ENCODE measurements at regions not wholly inside any gene's neighbourhood (a gene's known extent, or its start where the extent isn't known, plus 50 kb on each side); places are given as distances from the start of the nearest gene placed in this dataset.

DNA sequence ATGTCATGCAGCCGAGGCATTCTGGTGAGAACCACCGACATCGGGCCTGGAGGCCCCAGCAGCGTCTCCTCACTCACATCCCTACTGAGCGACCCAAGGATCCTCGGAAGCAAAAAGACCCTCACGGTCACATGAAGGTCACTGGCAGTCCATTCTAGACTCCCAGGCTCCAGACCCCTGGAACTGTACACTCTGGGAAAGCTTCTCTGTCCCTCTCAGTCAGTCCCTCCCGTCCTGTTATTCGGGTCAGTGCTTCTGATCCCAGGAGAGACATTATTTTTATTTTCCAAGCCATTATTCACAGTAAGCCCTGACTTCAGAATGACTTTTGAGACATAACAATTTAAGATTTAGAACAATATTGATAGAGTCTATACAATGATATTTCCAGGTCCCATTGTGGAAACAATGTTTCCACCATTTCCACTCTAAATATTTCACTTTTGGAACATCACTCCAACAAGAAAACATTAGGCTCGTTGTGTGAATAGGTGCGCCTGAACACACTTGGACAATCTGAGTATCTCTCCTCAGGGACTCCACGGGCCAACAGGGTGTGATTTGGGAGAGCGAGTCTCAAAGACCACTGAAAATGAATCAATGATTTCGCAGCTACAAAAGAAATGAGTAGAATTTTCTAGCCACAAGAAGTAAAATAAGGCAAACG, 199.7 kb downstream of the SOD2 start:
- intact Hi-C loops (cut with DNase I): no loop called here
- no peak for DNase-seq (ENCODE audit: low spot score)

GRCh38 chr6:159490298-159490937, 202.6 kb downstream of the SOD2 start:
- intact Hi-C loops (cut with DNase I): no loop called here
- no peak for DNase-seq (ENCODE audit: low spot score)

DNA sequence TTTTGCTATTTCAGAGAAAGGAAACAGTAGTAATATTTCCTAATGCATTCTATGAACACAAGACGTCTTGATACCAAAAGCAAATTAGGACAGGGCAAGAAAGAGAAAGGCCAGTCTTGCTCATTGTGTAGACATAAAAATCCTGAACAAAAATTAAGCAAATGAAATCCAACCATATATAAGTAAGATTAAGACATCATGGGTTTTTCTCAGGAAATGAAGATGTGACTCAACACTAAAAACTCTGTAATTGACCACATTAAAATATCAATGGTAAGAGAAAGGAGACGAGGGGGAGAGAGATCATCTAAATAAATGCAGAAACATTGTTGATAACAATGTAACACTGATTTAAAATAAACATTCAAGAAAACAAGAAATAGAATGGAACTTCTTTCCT, 205.4 kb downstream of the SOD2 start:
- no peak for DNase-seq (ENCODE audit: low spot score)
- intact Hi-C loops (cut with DNase I): no loop called here

GRCh38 chr6:159483259-159483658, 209.8 kb downstream of the SOD2 start:
- intact Hi-C loops (cut with DNase I): no loop called here
- DNase-seq (ENCODE audit: low spot score): no peak

DNA sequence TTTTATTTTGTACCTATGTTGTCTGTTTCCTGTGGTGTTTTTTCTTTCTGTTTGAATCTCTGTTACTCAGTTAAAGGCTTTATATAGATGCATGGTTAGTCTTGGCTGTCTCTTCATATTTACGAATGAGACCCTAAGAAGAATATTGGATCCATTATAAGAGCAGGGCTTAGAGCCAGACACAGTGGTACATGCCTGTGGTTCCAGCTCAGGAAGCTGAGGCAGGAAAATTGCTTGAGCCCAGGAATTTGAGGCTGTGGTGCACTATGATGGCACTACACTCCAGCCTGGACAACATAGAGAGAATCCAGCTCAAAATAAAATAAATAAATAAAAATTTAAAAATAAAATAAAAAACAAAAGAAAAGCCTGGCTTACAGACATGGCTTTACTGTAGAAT, 211.1 kb downstream of the SOD2 start:
- intact Hi-C loops (cut with DNase I): no loop called here
- no peak for DNase-seq (ENCODE audit: low spot score)

DNA sequence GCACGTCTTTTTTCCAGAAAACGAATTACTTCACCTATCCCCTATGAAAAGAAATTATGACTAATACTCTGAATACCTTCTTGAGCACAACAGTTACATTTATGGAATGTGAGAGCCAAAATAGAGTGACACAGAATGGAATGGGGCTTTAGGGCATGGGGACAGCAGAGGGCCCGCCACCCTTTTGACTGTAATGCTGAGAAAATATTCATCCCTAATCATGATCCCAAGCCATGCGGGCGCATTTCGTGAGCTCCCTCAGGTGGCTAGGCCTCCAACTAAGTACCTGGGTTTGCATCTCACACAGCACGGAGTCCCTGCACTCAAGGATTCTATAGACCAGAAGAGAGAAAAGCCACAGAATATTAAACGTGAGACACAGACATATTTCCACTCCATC, 212.6 kb downstream of the SOD2 start:
- no peak for DNase-seq (ENCODE audit: low spot score)
- intact Hi-C loops (cut with DNase I): no loop called here

- intact Hi-C loops (cut with DNase I): no loop called here
These were observed 213.9 kb downstream of the SOD2 start for GRCh38 chr6:159479146-159479545.

DNA sequence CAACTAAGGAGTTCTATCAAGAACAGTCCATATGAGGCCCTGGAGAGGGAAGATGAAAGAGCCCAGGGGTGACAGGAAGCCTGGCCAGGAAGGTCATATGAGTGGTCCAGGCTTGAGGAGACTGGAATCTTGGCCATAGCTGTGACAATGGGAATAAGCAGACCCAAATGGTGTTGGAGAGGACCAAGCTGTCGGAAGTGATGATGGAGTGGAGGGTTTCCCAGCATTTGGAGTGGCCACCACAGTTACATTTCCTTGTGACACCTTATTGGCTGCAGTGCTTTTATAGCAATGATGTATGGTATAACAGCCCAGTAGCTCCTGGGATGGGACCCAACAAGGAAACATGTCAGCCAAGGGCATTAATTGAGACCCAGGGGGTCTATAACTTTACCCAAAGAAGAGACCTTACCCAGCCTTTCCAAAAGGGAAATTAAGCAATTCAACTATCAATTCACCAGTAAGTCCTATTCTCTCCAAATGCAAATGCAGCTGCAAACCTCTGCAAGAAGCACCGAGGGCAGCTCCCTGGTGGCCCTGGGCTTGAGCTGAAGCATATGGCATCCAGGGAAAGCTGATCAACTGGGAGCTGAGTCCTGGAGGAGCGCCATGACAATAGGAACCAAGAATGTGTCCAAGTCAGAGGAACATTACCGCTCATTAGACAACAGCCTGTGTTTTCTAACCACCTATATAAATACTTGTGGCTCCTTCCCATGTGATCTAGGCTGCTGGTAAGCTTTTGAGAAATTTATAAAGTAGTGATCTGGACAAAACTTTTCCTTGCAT, 219.4 kb downstream of the SOD2 start:
- DNase-seq (ENCODE audit: low spot score): no peak
- intact Hi-C loops (cut with DNase I): no loop called here

More at GRCh38 chr6:159479146-159479545, 213.9 kb downstream of the SOD2 start:
- DNase-seq (ENCODE audit: low spot score): no peak

- no peak for DNase-seq (ENCODE audit: low spot score)
These were observed 222.6 kb downstream of the SOD2 start for GRCh38 chr6:159470397-159470796.

DNA sequence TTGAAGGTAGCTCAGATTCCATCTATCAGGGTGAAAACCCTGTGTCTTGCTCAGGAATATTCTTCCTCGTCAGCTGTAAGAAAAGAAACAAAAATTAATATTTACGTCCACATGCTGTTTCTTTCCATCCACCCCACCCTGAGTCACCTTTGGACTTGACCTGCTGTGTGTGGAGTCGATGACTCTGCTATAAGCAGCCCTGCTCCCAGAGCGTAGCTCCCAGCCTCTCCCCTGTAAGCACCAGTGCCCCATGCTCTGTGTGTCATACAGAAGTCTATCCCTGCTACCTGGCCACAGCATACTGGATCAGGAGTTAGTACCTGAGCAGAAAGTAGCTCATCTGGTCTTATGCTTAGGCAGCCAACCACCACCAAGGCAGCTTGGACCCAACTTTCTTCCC, 223.6 kb downstream of the SOD2 start:
- intact Hi-C loops (cut with DNase I): no loop called here
- no peak for DNase-seq (ENCODE audit: low spot score)

More at GRCh38 chr6:159470397-159470796, 222.6 kb downstream of the SOD2 start:
- intact Hi-C loops (cut with DNase I): no loop called here

- intact Hi-C loops (cut with DNase I): no loop called here
- DNase-seq (ENCODE audit: low spot score): no peak
These were observed 224.0 kb downstream of the SOD2 start for GRCh38 chr6:159468994-159469393.

- DNase-seq (ENCODE audit: low spot score): no peak
- intact Hi-C loops (cut with DNase I): no loop called here
These were observed 225.5 kb downstream of the SOD2 start for GRCh38 chr6:159467473-159468041.

GRCh38 chr6:159466926-159467325, 226.1 kb downstream of the SOD2 start:
- intact Hi-C loops (cut with DNase I): no loop called here
- DNase-seq (ENCODE audit: low spot score): no peak

DNA sequence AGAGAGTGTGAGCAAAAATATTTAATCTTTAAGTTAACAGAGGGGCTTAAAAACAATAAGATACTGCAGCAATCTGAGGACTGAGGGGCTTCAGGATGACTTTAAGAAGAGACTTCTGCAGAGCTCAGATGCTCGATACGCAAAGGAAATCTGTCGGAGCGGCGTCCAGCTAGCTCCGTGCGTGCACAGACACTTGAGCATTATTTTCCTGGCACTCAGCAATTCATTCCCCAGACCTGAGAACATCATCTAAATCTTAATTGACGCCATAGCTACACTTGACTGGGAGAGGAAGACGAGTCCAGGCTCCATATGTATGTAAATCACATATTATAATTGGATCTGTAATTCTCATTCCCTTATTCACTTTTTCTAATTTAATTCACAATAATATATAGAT, 228.2 kb downstream of the SOD2 start:
- DNase-seq (ENCODE audit: low spot score): no peak
- intact Hi-C loops (cut with DNase I): no loop called here

GRCh38 chr6:159463119-159463829, 229.8 kb downstream of the SOD2 start:
- intact Hi-C loops (cut with DNase I): no loop called here

DNA sequence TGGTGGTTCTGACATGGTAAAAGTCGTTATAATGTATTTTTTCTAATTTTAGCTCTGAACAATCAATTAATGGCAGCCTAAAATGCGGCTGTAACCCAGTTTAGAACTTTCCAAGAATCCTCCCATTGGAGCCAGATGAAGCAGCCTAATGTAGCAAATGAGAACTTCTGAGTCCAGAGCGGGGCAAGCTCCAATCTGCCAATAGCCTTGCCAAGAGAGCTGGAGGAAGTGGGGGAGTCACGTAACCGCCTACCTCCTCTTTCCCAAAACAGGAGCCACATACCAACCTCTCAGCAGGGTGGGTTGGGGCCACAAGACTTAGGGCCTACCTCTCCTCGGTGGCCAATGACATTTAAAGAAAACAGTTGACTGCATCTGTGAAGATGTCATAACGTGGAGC, 230.6 kb downstream of the SOD2 start:
- DNase-seq (ENCODE audit: low spot score): no peak
- intact Hi-C loops (cut with DNase I): no loop called here

More at GRCh38 chr6:159463119-159463829, 229.8 kb downstream of the SOD2 start:
- no peak for DNase-seq (ENCODE audit: low spot score)

- intact Hi-C loops (cut with DNase I): no loop called here
- no peak for DNase-seq (ENCODE audit: low spot score)
These were observed 231.0 kb downstream of the SOD2 start for GRCh38 chr6:159461998-159462397.

GRCh38 chr6:159461266-159461665, 231.8 kb downstream of the SOD2 start:
- DNase-seq (ENCODE audit: low spot score): no peak
- intact Hi-C loops (cut with DNase I): no loop called here

DNA sequence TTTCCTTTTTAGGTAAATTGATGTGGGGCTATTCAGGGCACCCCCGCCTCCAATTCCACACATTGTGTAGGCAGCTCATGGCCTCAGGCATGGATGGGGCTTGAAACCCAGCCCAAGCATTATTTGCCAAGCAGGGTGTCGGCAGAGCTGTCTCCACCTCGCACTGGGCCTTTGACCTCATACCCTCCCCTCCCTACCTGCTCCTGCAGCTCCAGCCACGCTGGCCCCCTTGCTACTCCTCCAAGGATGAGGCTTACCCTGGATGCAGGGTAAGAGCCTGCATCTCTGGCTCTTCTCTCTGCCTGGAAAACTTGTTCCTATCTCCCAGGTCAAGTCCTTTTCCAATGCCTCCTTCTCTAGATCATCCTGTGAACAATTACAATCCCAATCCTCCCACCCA, 232.6 kb downstream of the SOD2 start:
- intact Hi-C loops (cut with DNase I): no loop called here
- no peak for DNase-seq (ENCODE audit: low spot score)

GRCh38 chr6:159456349-159456748, 236.7 kb downstream of the SOD2 start:
- intact Hi-C loops (cut with DNase I): no loop called here
- DNase-seq (ENCODE audit: low spot score): no peak
